ENCODE measurements at regions not wholly inside any gene's neighbourhood (a gene's known extent, or its start where the extent isn't known, plus 50 kb on each side); places are given as distances from the start of the nearest gene placed in this dataset.

GRCh38 chr19:29436591-29437103 lies 89.1 kb upstream of the VSTM2B start:
- WGBS, 10 experiments = 20 to 88% (median 73%) methylated on average over 1 to 8 of the region's 11 CpGs; no CpG with 5 or more reads in 2 of the 10 experiments
- in situ Hi-C loops (cut with MboI; ENCODE audit: low pct_unique_long_range_greater_than_20kb in 2 of 9, low sequenced_read_pairs in 9 of 9, unreplicated experiment in 9 of 9) = no loop called here
- no peak overlapping the region for H3K4me3 ChIP-seq

GRCh38 chr19:29439021-29439420 lies 86.8 kb upstream of the VSTM2B start:
- in situ Hi-C loops (cut with MboI; ENCODE audit: low pct_unique_long_range_greater_than_20kb in 2 of 9, low sequenced_read_pairs in 9 of 9, unreplicated experiment in 9 of 9) = no loop called here
- H3K4me1 ChIP-seq (replicated peaks in 1 of 2) = no peaks in the 10 kb centered on the region
- no peak overlapping the region for H3K27ac ChIP-seq
- ATAC-seq (replicated peaks in 6 of 8) = no peak
- H3K4me3 ChIP-seq = no peak overlapping the region

More at GRCh38 chr19:29436591-29437103, 89.1 kb upstream of the VSTM2B start:
- no peak overlapping the region for H3K27ac ChIP-seq
- H3K4me1 ChIP-seq (replicated peaks in 1 of 2) = peaks cover 0 to 3% of the 10 kb centered on the region in 2 donors
- no peak for ATAC-seq (replicated peaks in 6 of 8)

GRCh38 chr19:29439688-29440550 lies 85.9 kb upstream of the VSTM2B start:
- no peak for ATAC-seq (replicated peaks in 6 of 8)
- H3K27ac ChIP-seq = no peak overlapping the region
- 58 to 97% (median 79%) methylated on average over 1 to 7 of the region's 34 CpGs; no CpG with 5 or more reads in 2 of the 10 experiments for WGBS, 10 experiments
- in situ Hi-C loops (cut with MboI; ENCODE audit: low pct_unique_long_range_greater_than_20kb in 2 of 9, low sequenced_read_pairs in 9 of 9, unreplicated experiment in 9 of 9) = no loop called here
- H3K4me3 ChIP-seq = no peak overlapping the region
- H3K4me1 ChIP-seq (replicated peaks in 1 of 2) = no peaks in the 10 kb centered on the region

GRCh38 chr19:29442094-29442493 lies 83.7 kb upstream of the VSTM2B start:
- in situ Hi-C loops (cut with MboI; ENCODE audit: low pct_unique_long_range_greater_than_20kb in 2 of 9, low sequenced_read_pairs in 9 of 9, unreplicated experiment in 9 of 9) = no loop called here
- no peaks in the 10 kb centered on the region for H3K4me1 ChIP-seq (replicated peaks in 1 of 2)
- 74% methylated on average over 5 of the region's 7 CpGs; no CpG with 5 or more reads in 9 of the 10 experiments for WGBS, 10 experiments
- ATAC-seq (replicated peaks in 6 of 8) = no peak
- H3K4me3 ChIP-seq = no peak overlapping the region
- H3K27ac ChIP-seq = no peak overlapping the region

- ATAC-seq (replicated peaks in 6 of 8) = no peak
- Histone ChIP-seq H3K27ac (no peak overlapping the region), H3K4me1 (replicated peaks in 1 of 2) (no peaks in the 10 kb centered on the region), H3K4me3 (no peak overlapping the region)
- in situ Hi-C loops (cut with MboI; ENCODE audit: low pct_unique_long_range_greater_than_20kb in 2 of 9, low sequenced_read_pairs in 9 of 9, unreplicated experiment in 9 of 9) = no loop called here
- 20 to 100% (median 80%) methylated on average over 1 to 2 of the region's 5 CpGs; no CpG with 5 or more reads in 5 of the 10 experiments for WGBS, 10 experiments
Measured at GRCh38 chr19:29442910-29443309, 82.9 kb upstream of the VSTM2B start.

GRCh38 chr19:29445246-29445645 lies 80.5 kb upstream of the VSTM2B start:
- 0 to 80% (median 51%) methylated on average over 1 to 4 of the region's 4 CpGs; no CpG with 5 or more reads in 4 of the 10 experiments for WGBS, 10 experiments
- H3K4me1 ChIP-seq (replicated peaks in 1 of 2) = no peaks in the 10 kb centered on the region
- no peak overlapping the region for H3K27ac ChIP-seq
- no peak overlapping the region for H3K4me3 ChIP-seq
- in situ Hi-C loops (cut with MboI; ENCODE audit: low pct_unique_long_range_greater_than_20kb in 2 of 9, low sequenced_read_pairs in 9 of 9, unreplicated experiment in 9 of 9) = no loop called here
- no peak for ATAC-seq (replicated peaks in 6 of 8)

GRCh38 chr19:29446361-29446760 lies 79.4 kb upstream of the VSTM2B start:
- in situ Hi-C loops (cut with MboI; ENCODE audit: low pct_unique_long_range_greater_than_20kb in 2 of 9, low sequenced_read_pairs in 9 of 9, unreplicated experiment in 9 of 9) = no loop called here
- no peaks in the 10 kb centered on the region for H3K4me1 ChIP-seq (replicated peaks in 1 of 2)
- 0 to 100% (median 65%) methylated on average over 1 to 2 of the region's 4 CpGs; no CpG with 5 or more reads in 6 of the 10 experiments for WGBS, 10 experiments
- H3K4me3 ChIP-seq = no peak overlapping the region
- H3K27ac ChIP-seq = no peak overlapping the region
- ATAC-seq (replicated peaks in 6 of 8) = peak in 3 of 8 experiments; percentile 14 to 36 (median 19)

GRCh38 chr19:29448046-29448445 lies 77.7 kb upstream of the VSTM2B start:
- no peak for ATAC-seq (replicated peaks in 6 of 8)
- 30 to 100% (median 70%) methylated on average over 1 to 8 of the region's 8 CpGs; no CpG with 5 or more reads in 2 of the 10 experiments for WGBS, 10 experiments
- no peak overlapping the region for H3K4me3 ChIP-seq
- no peaks in the 10 kb centered on the region for H3K4me1 ChIP-seq (replicated peaks in 1 of 2)
- H3K27ac ChIP-seq = no peak overlapping the region
- in situ Hi-C loops (cut with MboI; ENCODE audit: low pct_unique_long_range_greater_than_20kb in 2 of 9, low sequenced_read_pairs in 9 of 9, unreplicated experiment in 9 of 9) = no loop called here

GRCh38 chr19:29449371-29449770 lies 76.4 kb upstream of the VSTM2B start:
- 81 to 100% (median 95%) methylated on average over 2 to 5 of the region's 5 CpGs; no CpG with 5 or more reads in 5 of the 10 experiments for WGBS, 10 experiments

GRCh38 chr19:29450306-29450705 lies 75.5 kb upstream of the VSTM2B start:
- 0 to 69% (median 23%) methylated on average over 1 to 2 of the region's 4 CpGs; no CpG with 5 or more reads in 6 of the 10 experiments for WGBS, 10 experiments
- no peak overlapping the region for H3K4me3 ChIP-seq
- H3K27ac ChIP-seq = no peak overlapping the region
- peak in 1 of 8 experiments; percentile 18 for ATAC-seq (replicated peaks in 6 of 8)
- H3K4me1 ChIP-seq (replicated peaks in 1 of 2) = no peaks in the 10 kb centered on the region
- in situ Hi-C loops (cut with MboI; ENCODE audit: low pct_unique_long_range_greater_than_20kb in 2 of 9, low sequenced_read_pairs in 9 of 9, unreplicated experiment in 9 of 9) = no loop called here

More at GRCh38 chr19:29449371-29449770, 76.4 kb upstream of the VSTM2B start:
- in situ Hi-C loops (cut with MboI; ENCODE audit: low pct_unique_long_range_greater_than_20kb in 2 of 9, low sequenced_read_pairs in 9 of 9, unreplicated experiment in 9 of 9) = no loop called here
- H3K4me3 ChIP-seq = no peak overlapping the region
- no peaks in the 10 kb centered on the region for H3K4me1 ChIP-seq (replicated peaks in 1 of 2)
- no peak for ATAC-seq (replicated peaks in 6 of 8)
- H3K27ac ChIP-seq = no peak overlapping the region

GRCh38 chr19:29450812-29451211 lies 75.0 kb upstream of the VSTM2B start:
- in situ Hi-C loops (cut with MboI; ENCODE audit: low pct_unique_long_range_greater_than_20kb in 2 of 9, low sequenced_read_pairs in 9 of 9, unreplicated experiment in 9 of 9) = no loop called here
- Histone ChIP-seq H3K27ac (no peak overlapping the region), H3K4me1 (replicated peaks in 1 of 2) (no peaks in the 10 kb centered on the region), H3K4me3 (no peak overlapping the region)
- 0 to 90% (median 61%) methylated on average over 1 to 4 of the region's 4 CpGs for WGBS, 10 experiments
- peak in 2 of 8 experiments; percentile 43 to 92 for ATAC-seq (replicated peaks in 6 of 8)

GRCh38 chr19:29454109-29454508 lies 71.7 kb upstream of the VSTM2B start:
- 43 to 100% (median 62%) methylated on average over 1 to 6 of the region's 15 CpGs; no CpG with 5 or more reads in 5 of the 10 experiments for WGBS, 10 experiments
- Histone ChIP-seq H3K4me3 (no peak overlapping the region), H3K27ac (no peak overlapping the region), H3K4me1 (replicated peaks in 1 of 2) (no peaks in the 10 kb centered on the region)
- ATAC-seq (replicated peaks in 6 of 8) = no peak
- in situ Hi-C loops (cut with MboI; ENCODE audit: low pct_unique_long_range_greater_than_20kb in 2 of 9, low sequenced_read_pairs in 9 of 9, unreplicated experiment in 9 of 9) = no loop called here

GRCh38 chr19:29457413-29457812 lies 68.4 kb upstream of the VSTM2B start:
- Histone ChIP-seq H3K4me3 (no peak overlapping the region), H3K27ac (no peak overlapping the region), H3K4me1 (replicated peaks in 1 of 2) (no peaks in the 10 kb centered on the region)
- ATAC-seq (replicated peaks in 6 of 8) = no peak
- 0 to 100% (median 60%) methylated on average over 1 of the region's 1 CpG; no CpG with 5 or more reads in 5 of the 10 experiments for WGBS, 10 experiments
- in situ Hi-C loops (cut with MboI; ENCODE audit: low pct_unique_long_range_greater_than_20kb in 2 of 9, low sequenced_read_pairs in 9 of 9, unreplicated experiment in 9 of 9) = no loop called here

Measured in motor neuron (in vitro differentiated cells).